Omental fat pad (tissue), 3 donors: ENCODE measurements at regions not wholly inside any gene's neighbourhood (a gene's known extent, or its start where the extent isn't known, plus 50 kb on each side); places are given as distances from the start of the nearest gene placed in this dataset.

Experiments
- ATAC-seq: fragments of 150-250 bp; one replicate; pipeline ENCODE4 v1.9.1; 2016; ENCODE audit warnings: mild to moderate bottlenecking, moderate library complexity; ENCODE audit not compliant: low FRiP score
- DNase-seq: peaks from one replicate; pipeline ENCODE4 v3.0.0-alpha.2; 2019; ENCODE audit warnings: low spot score
- CTCF ChIP-seq, 3 donors: fragments of 450-650 bp; IDR thresholded peaks; one replicate each; pipeline ENCODE4 v1.5.1; 2016 to 2017; ENCODE audit warnings: antibody characterized with exemption in 3 of 3, mild to moderate bottlenecking in 3 of 3, moderate library complexity in 2 of 3

- no peak for ATAC-seq
- DNase-seq: no peak
- no peak for TF ChIP-seq CTCF (IDR thresholded peaks at IDR 0.05)
These were observed 67.5 kb upstream of the MPPED2 start for GRCh38 chr11:30653606-30654005.

- TF ChIP-seq CTCF (IDR thresholded peaks at IDR 0.05): no peak
These were observed 66.6 kb upstream of the MPPED2 start for GRCh38 chr11:30652801-30653200.

GRCh38 chr11:30650266-30650665 is 64.1 kb upstream of the MPPED2 start:
- ATAC-seq (no peak), DNase-seq (no peak)
- no peak for TF ChIP-seq CTCF (IDR thresholded peaks at IDR 0.05)

More at GRCh38 chr11:30652801-30653200, 66.6 kb upstream of the MPPED2 start:
- DNase-seq (no peak), ATAC-seq (no peak)
